Choroid plexus epithelial cell (primary cell): ENCODE measurements at regions not wholly inside any gene's neighbourhood (a gene's known extent, or its start where the extent isn't known, plus 50 kb on each side); places are given as distances from the start of the nearest gene placed in this dataset.

Experiments
- DNase-seq: peaks from one replicate; pipeline ENCODE4 v3.0.0-alpha.2; 2010; ENCODE audit warnings: low read depth
- H3K4me3 ChIP-seq: 2 replicates; pipeline ENCODE4 v1.5.1; 2011; ENCODE audit warnings: low read depth, mild to moderate bottlenecking, control low read depth, low read length, moderate library complexity
- TF ChIP-seq, protein P1 (sequence below): conservative IDR thresholded peaks from 2 replicates; pipeline ENCODE4 v1.5.1; 2011; ENCODE audit warnings: low read depth, mild to moderate bottlenecking, control low read depth, inconsistent platforms, low read length, moderate library complexity

DNA sequence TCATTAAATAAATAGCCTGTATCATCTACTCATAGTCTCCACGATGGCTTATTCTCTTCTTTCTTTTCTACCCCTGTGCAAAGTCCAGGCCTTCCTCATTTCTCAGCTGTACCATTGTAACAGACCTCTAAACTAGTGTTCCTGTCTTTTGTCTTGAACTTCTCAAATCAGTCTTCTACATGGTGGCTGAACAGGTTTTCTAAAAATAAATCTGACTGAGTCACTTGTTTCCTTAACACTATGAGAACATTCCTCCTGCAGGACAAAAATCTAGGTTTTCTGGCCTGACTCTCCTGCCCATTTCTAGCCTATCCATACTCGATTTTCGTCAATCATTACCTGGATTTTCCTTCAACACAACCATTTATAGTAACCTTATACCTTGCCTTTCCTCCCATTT is 1080.8 kb upstream of the TENM4 start:
- DNase-seq = peak; percentile 11
- TF ChIP-seq, protein P1, sequence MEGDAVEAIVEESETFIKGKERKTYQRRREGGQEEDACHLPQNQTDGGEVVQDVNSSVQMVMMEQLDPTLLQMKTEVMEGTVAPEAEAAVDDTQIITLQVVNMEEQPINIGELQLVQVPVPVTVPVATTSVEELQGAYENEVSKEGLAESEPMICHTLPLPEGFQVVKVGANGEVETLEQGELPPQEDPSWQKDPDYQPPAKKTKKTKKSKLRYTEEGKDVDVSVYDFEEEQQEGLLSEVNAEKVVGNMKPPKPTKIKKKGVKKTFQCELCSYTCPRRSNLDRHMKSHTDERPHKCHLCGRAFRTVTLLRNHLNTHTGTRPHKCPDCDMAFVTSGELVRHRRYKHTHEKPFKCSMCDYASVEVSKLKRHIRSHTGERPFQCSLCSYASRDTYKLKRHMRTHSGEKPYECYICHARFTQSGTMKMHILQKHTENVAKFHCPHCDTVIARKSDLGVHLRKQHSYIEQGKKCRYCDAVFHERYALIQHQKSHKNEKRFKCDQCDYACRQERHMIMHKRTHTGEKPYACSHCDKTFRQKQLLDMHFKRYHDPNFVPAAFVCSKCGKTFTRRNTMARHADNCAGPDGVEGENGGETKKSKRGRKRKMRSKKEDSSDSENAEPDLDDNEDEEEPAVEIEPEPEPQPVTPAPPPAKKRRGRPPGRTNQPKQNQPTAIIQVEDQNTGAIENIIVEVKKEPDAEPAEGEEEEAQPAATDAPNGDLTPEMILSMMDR = no peak
- H3K4me3 ChIP-seq = no peak overlapping the region

DNA sequence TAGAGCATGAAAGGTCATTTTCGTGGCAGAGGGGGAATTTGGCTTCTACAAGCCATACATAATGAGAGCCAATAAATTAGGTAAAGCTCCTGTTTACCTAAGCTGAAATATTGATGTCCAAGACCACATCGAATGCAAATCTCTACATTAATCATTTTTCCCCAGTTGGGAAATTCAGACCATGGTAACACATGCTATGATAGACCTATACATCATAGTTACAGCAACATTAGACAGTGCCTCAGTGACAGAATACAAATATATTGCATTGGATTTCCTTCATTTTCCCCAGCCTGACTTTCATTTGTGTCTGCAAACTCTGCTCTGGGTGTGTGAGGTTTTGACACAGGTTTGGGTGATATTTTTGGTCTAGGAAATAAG is 1079.7 kb upstream of the TENM4 start:
- no peak for DNase-seq
- H3K4me3 ChIP-seq = no peak overlapping the region
- TF ChIP-seq, protein P1 = no peak

DNA sequence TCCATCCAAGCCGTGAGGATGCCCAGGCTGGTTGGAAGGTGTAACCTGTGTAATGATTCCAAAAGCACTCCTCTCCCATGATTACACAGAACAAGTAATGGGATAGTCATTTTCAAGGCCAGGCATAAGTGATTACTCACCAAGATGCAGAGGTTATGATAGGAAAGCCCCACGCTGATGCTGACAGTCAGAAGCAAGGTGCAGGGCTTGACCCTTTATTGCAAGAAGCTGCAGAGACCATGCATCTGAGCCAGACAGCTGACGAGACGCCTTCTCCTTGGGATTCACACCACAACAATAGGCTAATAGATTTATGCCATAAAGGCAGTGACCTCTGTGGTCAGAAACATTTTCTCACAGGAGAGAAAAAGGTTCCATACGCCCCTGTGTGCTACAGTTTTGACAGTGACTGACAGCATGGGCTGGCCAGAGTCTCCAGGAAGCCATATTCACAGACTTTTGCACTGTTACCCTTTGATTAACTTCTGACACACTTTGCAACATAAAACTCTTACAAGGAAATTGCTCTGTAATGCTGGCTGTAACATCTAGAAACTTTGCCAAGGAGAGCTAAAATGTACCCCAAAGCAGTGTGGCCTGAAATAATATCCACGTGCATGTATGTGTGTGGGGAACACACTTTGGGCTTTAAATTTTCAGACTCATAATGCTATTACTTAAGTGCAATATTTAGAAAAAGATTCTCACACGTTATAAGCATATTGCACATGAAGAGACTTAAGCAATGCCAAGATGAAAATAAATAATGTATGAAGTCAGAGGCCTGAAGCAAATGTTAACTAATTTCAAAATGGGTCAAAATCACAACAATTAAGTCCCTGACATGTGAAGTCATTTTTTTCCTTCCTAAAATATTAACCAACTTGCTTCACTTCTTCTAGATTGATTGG is 1079.0 kb upstream of the TENM4 start:
- no peak for DNase-seq
- H3K4me3 ChIP-seq = no peak overlapping the region
- TF ChIP-seq, protein P1 = no peak

DNA sequence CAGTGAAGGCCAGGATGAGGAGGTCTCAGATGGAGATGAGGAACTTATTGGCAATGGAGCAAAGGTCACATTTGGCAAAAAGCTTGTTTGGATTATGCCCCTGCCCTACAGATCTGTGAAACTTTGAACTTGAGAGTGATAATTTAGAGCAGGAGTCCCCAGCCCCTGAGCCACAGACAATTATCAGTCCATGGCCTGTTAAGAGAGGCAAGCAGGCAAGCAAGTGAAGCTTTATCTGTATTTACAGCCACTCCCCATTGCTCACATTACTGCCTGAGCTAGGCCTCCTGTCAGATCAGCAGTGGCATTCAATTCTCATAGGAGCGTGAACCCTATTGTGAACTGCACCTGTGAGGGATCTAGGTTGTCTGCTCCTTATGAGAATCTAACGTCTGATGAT is 1076.9 kb upstream of the TENM4 start:
- no peak overlapping the region for H3K4me3 ChIP-seq
- TF ChIP-seq, protein P1 = no peak
- no peak for DNase-seq

DNA sequence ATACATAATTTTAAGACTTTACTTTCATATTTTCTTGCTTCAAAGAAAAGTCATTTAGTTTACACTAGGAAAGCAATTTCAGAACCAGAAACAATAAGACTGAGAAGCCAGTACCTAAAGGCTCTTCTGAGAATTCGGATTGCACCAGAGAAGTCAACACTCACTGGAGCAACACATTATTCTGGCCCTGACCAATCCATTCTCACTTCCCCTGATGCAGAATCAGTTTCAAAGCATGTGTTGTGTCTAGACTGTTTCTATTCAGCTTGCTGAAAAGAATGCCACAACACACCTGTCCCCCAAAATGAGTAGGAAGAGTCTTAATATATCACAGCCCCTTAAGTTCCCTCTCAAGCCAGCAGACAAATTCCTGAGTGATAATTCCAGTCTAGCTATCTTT is 1074.3 kb upstream of the TENM4 start:
- no peak overlapping the region for H3K4me3 ChIP-seq
- DNase-seq = no peak
- TF ChIP-seq, protein P1 = no peak

DNA sequence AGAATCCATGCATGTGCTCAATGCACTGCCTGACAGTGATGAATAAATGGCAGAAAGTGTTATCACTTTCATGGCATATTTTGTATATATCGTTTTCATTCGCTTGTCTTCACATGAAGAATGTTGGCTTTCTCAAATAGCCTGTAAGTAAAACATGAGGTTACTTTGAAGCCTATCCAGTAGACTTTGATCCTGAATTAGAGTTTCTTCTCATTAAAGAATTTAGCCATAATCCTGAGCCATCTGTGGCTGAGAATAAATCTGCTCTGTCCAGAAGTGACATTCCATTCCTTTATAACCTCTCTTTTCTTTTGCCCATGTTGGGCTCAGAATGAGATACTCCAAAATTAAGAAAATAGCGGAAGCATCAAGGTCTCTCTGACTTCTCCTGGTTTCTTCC is 1071.7 kb upstream of the TENM4 start:
- no peak for DNase-seq
- H3K4me3 ChIP-seq = no peak overlapping the region
- TF ChIP-seq, protein P1 = no peak

DNA sequence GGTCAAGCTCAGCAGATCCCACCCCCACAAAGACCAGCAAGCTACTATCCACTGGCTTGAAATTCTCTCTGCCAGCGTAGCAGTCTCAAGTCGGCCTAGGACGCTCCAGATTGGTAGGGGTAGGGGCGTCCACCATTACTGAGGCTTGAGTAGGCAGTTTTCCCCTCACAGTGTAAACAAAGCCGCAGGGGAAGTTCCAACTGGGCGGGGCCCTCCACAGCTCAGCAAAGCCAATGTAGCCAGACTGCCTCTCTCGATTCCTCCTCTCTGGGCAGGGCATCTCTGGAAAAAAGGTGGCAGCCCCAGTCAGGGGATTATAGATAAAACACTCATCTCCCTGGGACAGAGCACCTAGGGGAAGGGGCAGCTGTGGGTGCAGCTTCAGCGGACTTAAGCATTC is 1064.9 kb upstream of the TENM4 start:
- H3K4me3 ChIP-seq = no peak overlapping the region
- DNase-seq = no peak
- TF ChIP-seq, protein P1 = no peak
